RPMI7951 (cell line): ENCODE measurements at regions not wholly inside any gene's neighbourhood (a gene's known extent, or its start where the extent isn't known, plus 50 kb on each side); places are given as distances from the start of the nearest gene placed in this dataset.
A peak's percentile ranks its signal among the peaks of the same experiment; 100 is the strongest.

Experiments used
- DNase-seq: peaks from one replicate; pipeline ENCODE4 v3.0.0-alpha.2; 2012; ENCODE audit warnings: low read depth

- no peak for DNase-seq
Measured at GRCh38 chr2:5394223-5394622, 298.0 kb upstream of the SOX11 start.

- no peak for DNase-seq
Measured at GRCh38 chr2:5401115-5401657, 291.0 kb upstream of the SOX11 start.

DNA sequence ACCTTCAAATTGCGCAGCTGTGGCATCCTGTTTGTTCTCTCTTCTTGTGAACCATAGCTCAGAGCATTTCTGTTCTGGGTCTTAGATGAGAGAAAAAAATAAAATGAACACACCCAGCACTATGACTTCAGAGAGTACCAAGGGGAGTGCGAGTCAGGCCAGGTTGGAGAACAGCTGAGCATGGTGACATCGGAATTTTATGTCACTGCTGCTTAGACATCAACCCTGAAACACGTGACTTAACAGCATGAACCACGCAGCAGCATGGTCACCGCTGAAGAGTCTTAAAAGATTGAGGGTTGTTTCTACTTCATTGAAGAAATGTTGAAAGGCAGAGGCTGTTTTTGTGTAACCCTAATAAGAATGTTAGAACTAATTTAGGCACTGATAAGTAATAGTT, 288.8 kb upstream of the SOX11 start:
- DNase-seq, result no peak

- no peak for DNase-seq
Measured at GRCh38 chr2:5409898-5410381, 282.2 kb upstream of the SOX11 start.

GRCh38 chr2:5410991-5411700, 281.0 kb upstream of the SOX11 start:
- DNase-seq, result no peak

DNA sequence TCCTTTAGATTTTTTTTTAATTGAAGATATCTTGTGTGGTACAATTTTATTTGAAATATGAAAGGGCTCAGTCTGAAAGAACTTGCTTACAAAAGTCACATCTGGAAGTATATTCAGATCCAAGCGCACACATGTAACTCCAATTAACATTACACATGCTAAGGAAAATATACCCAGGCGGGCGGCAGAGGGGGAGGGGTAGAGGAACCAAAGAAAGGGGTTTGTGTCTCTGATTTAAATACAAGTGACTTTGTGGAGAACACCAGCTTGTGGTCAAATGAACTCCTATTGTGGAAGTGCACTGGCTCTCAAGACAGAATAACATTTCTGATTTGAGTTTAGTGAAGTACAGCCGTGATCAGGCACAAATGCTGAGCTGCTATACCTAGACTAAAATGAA, 280.2 kb upstream of the SOX11 start:
- DNase-seq, result no peak

- no peak for DNase-seq
Measured at GRCh38 chr2:5433855-5434254, 258.3 kb upstream of the SOX11 start.

DNA sequence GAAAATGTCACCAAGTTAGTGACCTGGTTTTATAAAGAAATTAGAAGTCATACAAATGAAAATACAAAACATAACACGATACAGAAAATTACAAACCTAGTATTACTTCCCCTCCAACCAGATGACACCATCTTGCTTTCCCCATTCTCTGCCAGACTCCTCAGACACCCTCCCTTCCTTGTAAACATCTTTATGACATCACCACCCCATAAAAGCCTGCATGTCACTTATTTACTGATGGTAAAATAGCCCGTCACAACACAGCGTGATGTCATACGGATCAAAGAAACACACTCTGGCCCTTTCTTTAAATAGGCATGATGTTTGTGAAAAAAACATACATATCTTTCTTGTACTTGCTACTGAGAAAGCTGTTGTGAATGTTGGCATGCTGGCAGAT, 254.8 kb upstream of the SOX11 start:
- DNase-seq, result no peak

DNA sequence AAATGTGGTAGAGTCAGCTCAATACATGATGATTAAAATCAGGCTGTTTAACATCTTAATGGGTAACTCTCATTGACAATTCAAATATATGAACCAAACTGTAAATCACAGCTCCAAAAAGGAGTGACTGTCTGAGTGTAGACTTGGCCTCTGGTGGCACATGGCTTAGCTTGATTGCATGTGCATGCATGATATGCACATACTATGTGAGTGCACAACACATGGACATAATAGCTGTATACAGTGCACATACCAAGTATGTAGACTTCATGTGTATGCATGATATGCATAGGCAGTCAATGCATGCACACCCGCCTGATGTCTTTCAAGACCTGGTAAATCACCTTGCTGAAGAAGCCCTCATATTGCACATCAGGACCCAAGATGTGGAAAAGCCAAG, 252.0 kb upstream of the SOX11 start:
- no peak for DNase-seq

GRCh38 chr2:5442736-5443135, 249.4 kb upstream of the SOX11 start:
- DNase-seq, result no peak

DNA sequence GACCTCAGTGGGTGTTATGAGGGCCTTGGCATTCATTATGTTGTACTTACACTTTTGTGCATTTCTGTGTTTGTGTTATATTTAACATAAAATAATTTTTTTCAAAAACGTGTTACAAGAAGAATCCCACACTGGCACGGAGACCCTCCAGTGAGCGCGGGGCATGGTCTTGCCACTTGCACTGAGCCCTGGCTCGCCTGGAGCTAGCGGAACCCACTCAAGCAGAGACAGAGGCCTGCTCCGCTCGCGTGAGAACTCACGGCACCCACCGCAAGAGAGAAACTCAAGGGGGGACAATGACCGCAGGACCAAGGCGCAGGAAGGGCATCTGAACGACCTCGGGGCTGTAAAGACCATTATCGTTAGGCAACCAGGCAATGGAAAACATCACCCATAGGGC, 248.0 kb upstream of the SOX11 start:
- DNase-seq, result no peak

DNA sequence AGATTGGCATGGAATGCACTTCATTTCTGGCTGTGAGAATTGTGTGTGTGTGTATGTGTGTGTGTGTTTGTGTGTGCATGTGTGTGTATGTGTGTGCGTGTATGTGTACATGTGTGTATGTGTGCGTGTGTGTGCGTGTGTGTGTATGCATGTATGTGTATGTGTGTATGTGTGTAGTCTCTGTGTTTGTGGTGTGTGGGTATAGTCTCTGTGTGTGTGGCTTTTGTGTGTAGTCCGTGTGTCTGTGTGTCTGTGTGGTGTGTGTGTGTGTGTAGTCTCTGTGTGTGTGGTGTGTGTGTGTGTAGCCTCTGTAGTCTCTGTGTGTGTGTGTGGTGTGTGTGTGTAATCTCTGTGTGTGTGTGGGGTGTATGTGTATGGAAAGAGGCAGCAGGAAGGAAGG, 247.3 kb upstream of the SOX11 start:
- no peak for DNase-seq

DNA sequence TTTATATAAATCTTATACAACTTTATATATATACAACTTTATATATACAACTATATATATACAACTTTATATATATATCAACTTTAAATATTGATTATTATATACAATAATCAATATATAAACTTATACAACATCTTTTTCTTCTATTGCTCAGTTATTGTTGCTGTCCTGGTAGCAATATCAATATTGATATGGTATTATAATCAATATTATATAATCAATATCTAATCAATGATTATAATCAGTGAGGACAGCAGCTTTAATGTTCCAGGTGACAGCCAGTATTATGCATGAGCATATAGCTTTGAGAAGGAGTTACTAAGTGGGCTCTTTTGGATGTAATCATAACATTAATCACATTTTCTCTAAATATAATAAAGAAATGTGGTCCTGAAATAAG, 242.3 kb upstream of the SOX11 start:
- DNase-seq, result no peak

DNA sequence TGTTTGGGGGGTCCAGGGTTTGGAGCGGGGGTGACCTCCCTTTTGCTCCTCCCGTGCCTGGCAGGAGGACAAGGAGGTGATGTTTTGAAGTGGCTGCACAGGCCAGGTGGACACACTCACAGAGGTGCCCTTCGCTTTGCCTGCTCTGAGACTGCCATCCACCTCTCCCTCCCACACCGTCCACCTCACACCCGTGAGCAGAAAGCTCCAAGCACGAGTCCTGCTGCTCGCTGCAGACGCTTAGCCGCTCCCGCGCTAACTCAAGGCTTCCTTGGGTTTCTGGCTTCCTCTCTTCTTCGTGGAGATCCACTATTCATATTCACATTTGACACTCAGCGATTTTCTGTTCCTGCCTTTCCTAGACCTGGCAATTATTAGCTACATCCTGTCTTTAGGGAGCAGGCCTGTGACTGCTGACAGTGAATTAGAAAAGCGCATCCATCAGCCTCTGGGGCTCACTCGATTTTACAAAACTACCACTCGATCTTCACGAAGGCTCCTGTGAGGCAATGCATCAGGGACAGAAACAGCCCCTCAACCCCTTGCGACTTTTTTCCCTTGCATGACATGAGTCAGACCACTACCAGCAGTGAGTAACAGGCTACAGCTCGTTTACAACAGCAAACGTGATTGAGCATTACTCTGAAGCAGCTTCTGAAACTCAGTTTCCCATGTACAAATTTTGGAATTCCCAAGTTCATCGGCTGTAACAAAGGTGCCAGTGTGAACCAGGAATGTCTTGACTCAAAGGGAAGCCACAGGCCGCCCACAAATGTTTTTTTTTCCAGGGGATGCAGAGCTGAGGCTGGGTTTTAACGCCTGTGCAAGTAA, 238.7 kb upstream of the SOX11 start:
- peak; percentile 43 for DNase-seq

GRCh38 chr2:5454051-5454390, 238.2 kb upstream of the SOX11 start:
- no peak for DNase-seq

- no peak for DNase-seq
Measured at GRCh38 chr2:5459041-5459440, 233.1 kb upstream of the SOX11 start.

- no peak for DNase-seq
Measured at GRCh38 chr2:5464657-5465056, 227.5 kb upstream of the SOX11 start.

- DNase-seq, result no peak
Measured at GRCh38 chr2:5465859-5466258, 226.3 kb upstream of the SOX11 start.

DNA sequence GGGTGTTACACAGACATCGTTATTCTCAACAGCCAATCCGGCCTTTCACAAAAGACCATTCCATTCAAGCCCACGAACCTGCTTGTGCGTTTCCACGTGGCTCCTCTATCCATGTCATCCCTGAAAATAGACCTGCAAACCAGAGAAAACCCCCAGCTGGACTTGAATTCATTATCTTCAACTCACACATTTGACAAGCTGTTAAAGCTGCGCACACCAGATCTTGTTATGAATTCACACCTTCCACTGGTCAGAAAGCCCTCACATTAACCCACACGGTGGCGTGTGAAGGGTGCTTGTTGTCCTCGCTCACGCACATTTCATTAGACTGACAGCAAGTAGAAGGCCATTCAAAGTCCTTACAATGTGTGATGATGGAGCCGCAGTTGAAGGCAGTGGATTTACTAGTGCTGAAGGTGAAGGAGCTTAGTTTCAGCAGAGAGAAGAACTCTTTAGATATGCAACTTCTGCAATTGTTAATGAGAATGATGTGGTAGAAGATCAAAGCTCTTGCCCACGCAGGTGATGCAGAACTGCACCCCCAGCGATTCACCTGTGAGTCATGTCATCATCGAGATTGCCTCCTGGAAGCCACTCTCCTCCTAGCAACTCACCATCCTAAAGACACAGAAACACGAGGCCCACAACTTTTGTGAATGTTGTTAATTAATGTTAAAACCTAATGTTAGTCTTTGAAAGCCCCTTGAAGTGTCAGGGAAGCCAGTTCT, 224.8 kb upstream of the SOX11 start:
- DNase-seq, result no peak

GRCh38 chr2:5472673-5473072, 219.5 kb upstream of the SOX11 start:
- no peak for DNase-seq

DNA sequence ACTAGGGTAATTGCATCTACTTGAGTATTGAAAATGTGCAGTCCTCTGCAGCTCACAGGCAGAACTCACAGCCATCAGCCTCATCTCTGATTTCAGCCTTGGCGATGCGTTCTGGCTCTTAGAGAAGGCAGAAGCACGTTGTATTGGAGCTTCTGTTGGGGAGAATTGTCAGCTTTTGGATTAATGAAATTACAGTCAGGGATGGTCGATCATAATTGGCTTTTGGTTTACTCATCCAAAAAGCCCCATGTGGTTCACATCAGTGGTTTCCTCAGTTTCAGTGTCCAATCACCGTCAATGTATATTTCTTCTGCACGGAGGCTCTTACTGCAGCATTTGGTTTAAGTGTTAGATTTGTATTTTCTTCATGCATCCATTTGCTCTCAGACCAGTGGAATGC, 218.5 kb upstream of the SOX11 start:
- DNase-seq, result no peak

DNA sequence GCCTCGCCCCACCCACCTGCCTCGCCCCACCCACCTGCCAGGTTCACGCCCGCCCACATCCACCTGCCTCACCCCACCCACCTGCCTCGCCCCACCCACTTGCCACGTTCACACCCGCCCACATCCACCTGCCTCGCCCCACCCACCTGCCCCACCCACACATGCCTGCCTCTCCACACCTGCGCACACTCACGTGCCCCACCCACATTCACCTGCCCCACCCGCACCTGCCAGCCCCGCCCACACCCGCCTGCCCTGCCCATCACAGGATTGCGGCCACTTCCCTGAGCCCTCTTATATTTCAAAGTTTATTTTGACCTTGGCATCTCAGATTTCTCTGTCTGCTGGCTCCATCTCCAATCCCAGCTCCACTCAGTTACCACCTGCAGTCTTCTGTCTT, 217.5 kb upstream of the SOX11 start:
- DNase-seq, result no peak
